Gastrocnemius medialis (tissue), 4 donors: ENCODE measurements at regions not wholly inside any gene's neighbourhood (a gene's known extent, or its start where the extent isn't known, plus 50 kb on each side); places are given as distances from the start of the nearest gene placed in this dataset.

ENCODE experiments used
- ATAC-seq, 2 donors: fragments of 150-250 bp; one replicate each; pipeline ENCODE4 v1.9.1; 2016
- DNase-seq, 2 donors: peaks; one replicate each; pipeline ENCODE4 v3.0.0-alpha.2; 2019
- H3K27ac ChIP-seq, 4 donors: fragments of 200-600 bp; sonication (generic); 1 replicate in 1 of 4; 2 replicates in 3 of 4; pipeline ENCODE4 v1.5.1; 2016 to 2018; ENCODE audit warnings: mild to moderate bottlenecking in 2 of 4, moderate library complexity in 1 of 4
- H3K27me3 ChIP-seq, 3 donors: fragments of 200-600 bp; sonication (generic) in 2 of 3; 1 replicate in 1 of 3; 2 replicates in 2 of 3; pipeline versions ENCODE4 v1.5.1 to v1.6.0; 2016 to 2019; ENCODE audit warnings: mild to moderate bottlenecking in 1 of 3, moderate library complexity in 1 of 3
- H3K36me3 ChIP-seq, 2 donors: fragments of 200-600 bp; sonication (generic) in 1 of 2; one replicate each; pipeline ENCODE4 v1.5.1; 2017 to 2018
- H3K4me1 ChIP-seq, 2 donors: fragments of 200-600 bp; sonication (generic) in 1 of 2; one replicate each; pipeline ENCODE4 v1.5.1; 2016 to 2017; ENCODE audit warnings: mild to moderate bottlenecking in 2 of 2
- H3K4me3 ChIP-seq, 4 donors: fragments of 200-600 bp; sonication (generic) in 3 of 4; 1 replicate in 1 of 4; 2 replicates in 3 of 4; pipeline ENCODE4 v1.5.1; 2016 to 2019; ENCODE audit warnings: mild to moderate bottlenecking in 2 of 4
- H3K9me3 ChIP-seq, 3 donors: fragments of 200-600 bp; sonication (generic) in 2 of 3; 1 replicate in 1 of 3; 2 replicates in 2 of 3; pipeline ENCODE4 v1.5.1; 2016 to 2019
- CTCF ChIP-seq, 5 experiments: fragments of 450-650 bp in 3 of 5; fragments of 200-600 bp in 2 of 5; sonication (generic) in 2 of 5; IDR thresholded peaks in 4 of 5; conservative IDR thresholded peaks in 1 of 5; 1 replicate in 4 of 5; 2 replicates in 1 of 5; pipeline ENCODE4 v1.5.1; 2016 to 2019; ENCODE audit warnings: antibody characterized with exemption in 5 of 5, mild to moderate bottlenecking in 3 of 5, moderate library complexity in 3 of 5
- POLR2A ChIP-seq, 2 donors: fragments of 450-650 bp; IDR thresholded peaks; one replicate each; pipeline ENCODE4 v1.6.1; 2017; ENCODE audit warnings: antibody characterized with exemption in 2 of 2, mild to moderate bottlenecking in 2 of 2, moderate library complexity in 2 of 2
- in situ Hi-C, 4 donors: fragments of 200-750 bp; cut with MboI; loops; one replicate each; pipeline versions ENCODE4 v1.15.0 to v1.8.0; 2017; ENCODE audit warnings: low sequenced_read_pairs in 4 of 4
- intact Hi-C: fragments of 100-400 bp; cut with DNase I; formaldehyde crosslinking; loops from one replicate; pipeline ENCODE4 v1.15.1; 2023; ENCODE audit warnings: low total_unique reads

DNA sequence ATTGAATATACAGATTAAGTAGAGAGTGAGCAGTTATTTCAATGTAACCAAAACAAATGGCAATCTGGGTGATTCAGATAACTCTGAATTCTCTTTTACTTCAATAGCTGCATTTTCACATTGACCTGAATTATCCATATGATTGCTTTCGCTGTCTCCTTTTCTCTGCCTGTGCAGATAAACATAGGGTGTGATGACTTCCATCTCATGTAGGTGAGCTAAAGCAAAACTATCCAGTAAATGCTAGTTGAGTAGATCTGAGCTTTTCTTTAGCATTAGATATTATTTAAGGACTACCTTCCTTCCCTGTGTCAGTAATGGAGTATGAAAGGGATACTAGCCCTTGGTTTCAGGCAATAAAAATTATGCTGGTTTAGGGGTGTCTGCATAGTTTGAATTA lies 288.6 kb downstream of the OXSM start:
- no peaks in the 10 kb centered on the region for H3K27me3 ChIP-seq
- intact Hi-C loops: no loop called here
- no peak overlapping the region for H3K27ac ChIP-seq
- no peaks in the 10 kb centered on the region for H3K4me1 ChIP-seq
- H3K9me3 ChIP-seq: no peaks in the 10 kb centered on the region
- no peak overlapping the region for H3K4me3 ChIP-seq
- ATAC-seq (no peak), DNase-seq (no peak)
- no peak for TF ChIP-seq POLR2A (IDR thresholded peaks at IDR 0.05)
- no peak for TF ChIP-seq CTCF (IDR thresholded peaks at IDR 0.05 in 4 of 5, conservative IDR thresholded peaks at IDR 0.05 in 1 of 5)
- H3K36me3 ChIP-seq: no peaks in the 10 kb centered on the region
- in situ Hi-C loops: no loop called here

DNA sequence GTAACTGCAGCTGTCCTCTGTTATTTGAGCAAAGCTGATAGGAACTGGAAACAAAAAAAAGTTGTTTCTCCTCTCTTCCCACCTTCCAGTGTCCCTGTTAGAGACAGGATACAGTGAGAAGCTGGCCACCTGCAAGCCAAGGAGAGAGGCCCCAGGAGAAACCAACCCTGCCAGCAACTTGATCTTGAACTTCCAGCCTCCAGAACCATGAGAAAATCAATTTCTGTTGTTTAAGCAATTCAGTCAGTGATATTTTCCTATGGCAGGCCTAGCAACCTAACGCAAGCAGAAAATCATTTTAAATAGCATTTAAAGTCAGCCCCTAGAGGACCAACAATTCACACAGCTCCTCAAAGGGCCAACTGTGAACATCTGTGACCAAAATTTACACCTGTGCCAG lies 291.3 kb downstream of the OXSM start:
- intact Hi-C loops (no loop called here), in situ Hi-C loops (no loop called here)
- Histone ChIP-seq H3K4me1 (no peaks in the 10 kb centered on the region), H3K4me3 (no peak overlapping the region), H3K27me3 (no peaks in the 10 kb centered on the region), H3K9me3 (no peaks in the 10 kb centered on the region), H3K36me3 (no peaks in the 10 kb centered on the region), H3K27ac (no peak overlapping the region)
- no peak for DNase-seq
- no peak for TF ChIP-seq POLR2A (IDR thresholded peaks at IDR 0.05)
- no peak for TF ChIP-seq CTCF (IDR thresholded peaks at IDR 0.05 in 4 of 5, conservative IDR thresholded peaks at IDR 0.05 in 1 of 5)
- ATAC-seq: no peak

GRCh38 chr3:26081806-26082205 lies 291.9 kb downstream of the OXSM start:
- ATAC-seq (no peak), DNase-seq (no peak)
- H3K4me3 ChIP-seq: no peak overlapping the region
- H3K36me3 ChIP-seq: no peaks in the 10 kb centered on the region
- in situ Hi-C loops: no loop called here
- H3K27ac ChIP-seq: no peak overlapping the region
- TF ChIP-seq POLR2A (IDR thresholded peaks at IDR 0.05) (no peak), CTCF (IDR thresholded peaks at IDR 0.05 in 4 of 5, conservative IDR thresholded peaks at IDR 0.05 in 1 of 5) (no peak)
- H3K27me3 ChIP-seq: no peaks in the 10 kb centered on the region
- intact Hi-C loops: no loop called here
- no peaks in the 10 kb centered on the region for H3K4me1 ChIP-seq
- no peaks in the 10 kb centered on the region for H3K9me3 ChIP-seq

DNA sequence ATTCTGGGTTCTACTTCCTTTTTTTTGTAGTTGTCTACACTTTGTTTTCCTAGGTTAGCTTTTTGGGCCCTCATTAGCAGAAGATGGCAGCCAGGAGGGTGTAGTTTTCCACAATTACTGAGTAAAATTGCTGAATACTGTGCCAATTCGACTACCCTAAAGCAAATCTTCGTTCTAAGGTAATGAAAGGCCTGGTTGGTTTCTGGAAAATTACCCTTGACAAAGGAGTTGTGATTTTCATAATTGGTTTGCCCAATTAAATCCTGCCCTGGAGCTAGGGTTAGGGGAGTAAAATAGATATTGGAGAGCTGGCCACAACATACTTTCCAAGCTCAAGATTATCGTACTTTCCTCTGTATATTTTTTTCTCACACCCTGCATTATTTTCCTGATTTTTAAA lies 293.0 kb downstream of the OXSM start:
- intact Hi-C loops (no loop called here), in situ Hi-C loops (no loop called here)
- H3K27ac ChIP-seq: no peak overlapping the region
- no peak overlapping the region for H3K4me3 ChIP-seq
- no peak for TF ChIP-seq POLR2A (IDR thresholded peaks at IDR 0.05)
- no peak for DNase-seq
- H3K36me3 ChIP-seq: no peaks in the 10 kb centered on the region
- H3K4me1 ChIP-seq: no peaks in the 10 kb centered on the region
- H3K27me3 ChIP-seq: no peaks in the 10 kb centered on the region
- no peak for ATAC-seq
- peaks cover 0 to 4% (median 0%) of the 10 kb centered on the region in 3 donors for H3K9me3 ChIP-seq

DNA sequence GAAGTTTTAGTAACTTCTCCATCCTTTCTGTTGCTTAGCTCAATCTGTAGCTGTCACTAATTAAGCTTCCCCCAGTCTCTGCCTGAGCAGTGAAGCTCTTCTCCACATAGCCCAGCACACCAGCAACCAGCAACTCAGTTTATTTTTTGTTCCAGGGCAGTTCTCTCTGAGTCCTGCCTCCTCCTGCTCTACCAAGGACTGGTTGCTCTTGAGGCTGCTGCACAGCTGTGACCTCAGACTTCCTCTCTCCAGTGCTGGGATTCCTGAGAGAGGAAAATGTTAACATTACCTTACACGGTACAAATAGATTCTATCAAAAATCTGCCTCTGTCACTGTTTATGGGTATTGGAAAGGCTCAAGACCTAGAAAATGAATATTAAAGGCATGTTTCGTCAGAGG lies 294.7 kb downstream of the OXSM start:
- Histone ChIP-seq H3K36me3 (no peaks in the 10 kb centered on the region), H3K27ac (no peak overlapping the region), H3K9me3 (peaks cover 0 to 4% (median 0%) of the 10 kb centered on the region in 3 donors), H3K4me3 (no peak overlapping the region), H3K27me3 (no peaks in the 10 kb centered on the region), H3K4me1 (no peaks in the 10 kb centered on the region)
- TF ChIP-seq CTCF (IDR thresholded peaks at IDR 0.05 in 4 of 5, conservative IDR thresholded peaks at IDR 0.05 in 1 of 5): no peak
- DNase-seq (no peak), ATAC-seq (no peak)
- in situ Hi-C loops: no loop called here
- intact Hi-C loops: no loop called here
